GM12892 (cell line): ENCODE measurements at regions not wholly inside any gene's neighbourhood (a gene's known extent, or its start where the extent isn't known, plus 50 kb on each side); places are given as distances from the start of the nearest gene placed in this dataset.
"Not testable (repeated sequence)": the region's sequence is repeated elsewhere in the genome, so short reads cannot be mapped to it uniquely, and the experiment has no call there.

Experiments
- DNase-seq: peaks from one replicate; pipeline ENCODE4 v3.0.0; 2011; ENCODE audit not compliant: insufficient read length
- FAIRE-seq: peaks from 2 replicates; lab custom pipeline; 2011; peaks lifted over from hg19 to GRCh38; lab: Jason Lieb, UNC
- POLR2A ChIP-seq: IDR thresholded peaks from 2 replicates; pipeline ENCODE4 v1.6.1; 2011; ENCODE audit warnings: low read depth, low read length, control low read depth
- POLR2AphosphoS5 ChIP-seq: IDR thresholded peaks from 2 replicates; pipeline ENCODE4 v1.6.1; 2011; ENCODE audit warnings: low read depth, low read length, control low read depth
- TAF1 ChIP-seq: IDR thresholded peaks from 2 replicates; pipeline ENCODE4 v1.6.1; 2011; ENCODE audit warnings: low read depth, mild to moderate bottlenecking, control low read depth, low read length, borderline replicate concordance

GRCh38 chr7:1348823-1349335 is 110.4 kb downstream of the MICALL2 start:
- TF ChIP-seq POLR2A (no peak), TAF1 (no peak), POLR2AphosphoS5 (no peak)
- DNase-seq (no peak), FAIRE-seq (no peak)

- DNase-seq, result no peak
- no peak for TF ChIP-seq TAF1
- TF ChIP-seq POLR2AphosphoS5, result no peak
- FAIRE-seq, result no peak
Measured at GRCh38 chr7:1349351-1349761, 109.9 kb downstream of the MICALL2 start.

GRCh38 chr7:1351881-1352625 is 107.2 kb downstream of the MICALL2 start:
- no peak for FAIRE-seq
- TF ChIP-seq TAF1 (no peak), POLR2A (no peak)
- DNase-seq, result no peak

GRCh38 chr7:1352656-1353271 is 106.5 kb downstream of the MICALL2 start:
- DNase-seq, result no peak
- no peak for TF ChIP-seq POLR2AphosphoS5
- no peak for TF ChIP-seq POLR2A
- TF ChIP-seq TAF1, result no peak
- FAIRE-seq, result no peak

DNA sequence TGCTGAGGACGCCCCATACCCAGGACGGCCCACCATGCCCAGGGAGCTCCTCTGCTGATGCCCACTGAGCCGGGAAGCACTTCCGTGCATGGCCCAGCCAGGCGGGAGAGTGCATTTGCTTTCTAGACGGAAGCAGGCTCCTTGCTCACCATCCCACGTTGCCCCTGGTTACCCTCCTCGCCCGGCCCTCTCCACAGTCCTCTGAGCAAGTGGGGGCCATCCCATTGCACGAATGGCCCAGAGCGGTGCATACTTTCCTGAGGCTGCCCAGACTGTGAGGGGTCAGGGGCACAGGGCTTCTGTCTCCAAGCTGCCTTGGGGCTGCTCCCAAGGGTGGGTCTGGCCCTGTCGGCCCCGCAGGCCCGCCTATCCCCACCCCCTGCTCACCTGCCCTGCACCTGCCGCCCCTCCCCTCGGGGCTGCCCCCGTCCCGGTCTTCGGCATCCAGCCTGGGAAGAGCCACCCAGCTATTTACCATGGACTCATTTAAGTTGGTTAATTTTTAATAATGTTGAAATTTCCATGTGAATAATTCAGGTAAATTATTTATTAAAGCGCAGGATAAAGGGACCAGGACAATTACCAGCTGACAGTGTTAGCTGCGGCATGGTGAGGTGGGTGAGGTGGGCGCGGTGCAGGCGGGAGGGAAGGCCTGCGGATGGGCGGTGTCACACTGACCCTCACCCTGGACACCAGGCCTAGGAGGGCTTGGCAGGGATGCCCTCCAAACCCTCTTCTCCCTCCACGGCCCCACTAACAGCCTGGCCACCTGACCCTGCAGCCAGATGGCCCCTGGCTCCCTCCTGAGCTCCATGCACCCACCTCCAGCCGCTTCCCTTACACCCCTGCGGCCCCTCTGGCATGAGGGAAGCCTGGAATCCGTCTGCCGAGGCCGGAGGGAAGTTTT is 104.4 kb downstream of the MICALL2 start:
- TF ChIP-seq POLR2A, result no peak
- no peak for TF ChIP-seq TAF1
- no peak for TF ChIP-seq POLR2AphosphoS5
- no peak for FAIRE-seq
- DNase-seq, result no peak

GRCh38 chr7:1355568-1356340 is 103.5 kb downstream of the MICALL2 start:
- DNase-seq (no peak), FAIRE-seq (no peak)
- TF ChIP-seq POLR2AphosphoS5 (no peak), TAF1 (no peak), POLR2A (no peak)

GRCh38 chr7:1356853-1357252 is 102.4 kb downstream of the MICALL2 start:
- not testable (repeated sequence) for FAIRE-seq, DNase-seq

- not testable (repeated sequence) for DNase-seq, FAIRE-seq
Measured at GRCh38 chr7:1357260-1357600, 102.0 kb downstream of the MICALL2 start.

DNA sequence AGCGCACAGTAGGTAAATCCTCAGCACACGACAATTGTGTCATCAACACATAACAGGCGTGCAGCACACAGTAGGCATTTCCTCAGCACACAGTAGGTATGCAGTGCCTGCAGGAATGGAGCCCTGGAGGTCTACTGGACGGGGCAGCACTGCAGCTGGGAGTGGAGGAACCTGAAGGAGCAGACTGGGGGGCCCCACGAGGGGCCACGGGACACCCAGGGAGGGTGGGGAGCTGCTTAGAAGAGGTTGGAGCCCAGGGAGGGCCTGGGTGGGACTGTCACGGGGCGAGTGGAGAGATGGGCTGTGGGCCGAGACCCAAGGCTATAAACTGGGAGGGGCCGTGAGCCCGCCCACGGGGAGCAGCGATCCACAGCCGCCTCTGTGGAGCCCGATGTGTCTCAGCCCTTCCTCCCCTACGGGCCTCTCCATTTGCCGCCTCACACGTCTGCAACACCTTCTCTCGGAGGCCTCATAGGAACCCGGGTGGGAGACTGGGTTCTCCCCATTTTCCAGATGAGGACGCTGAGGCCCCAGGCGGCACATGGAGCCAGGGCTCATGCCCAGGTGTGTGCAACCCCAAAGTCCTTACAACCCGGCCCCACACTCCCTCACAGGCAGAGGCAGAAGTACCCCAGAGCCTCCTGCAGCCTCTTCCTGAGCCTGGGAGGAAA is 101.5 kb downstream of the MICALL2 start:
- TF ChIP-seq POLR2A (no peak), TAF1 (no peak), POLR2AphosphoS5 (no peak)
- no peak for DNase-seq
- FAIRE-seq, result no peak

- FAIRE-seq (no peak), DNase-seq (no peak)
- no peak for TF ChIP-seq POLR2AphosphoS5
- no peak for TF ChIP-seq TAF1
- TF ChIP-seq POLR2A, result no peak
Measured at GRCh38 chr7:1358376-1359050, 100.8 kb downstream of the MICALL2 start.
